ENCODE measurements at regions not wholly inside any gene's neighbourhood (a gene's known extent, or its start where the extent isn't known, plus 50 kb on each side); places are given as distances from the start of the nearest gene placed in this dataset.

GRCh38 chr12:125269276-125269675 lies 204.0 kb downstream of the AACS start:
- ChIA-PET POLR2A (interaction anchor here (1.4 kb wide), 1 partner anchor 15 kb away, joined by 3 read pairs; no protein-coding TSS in a partner anchor), CTCF (ENCODE audit: unreplicated experiment) (no interaction called here)
- TF ChIP-seq EZH2phosphoT487 (IDR thresholded peaks at IDR 0.05; ENCODE audit: borderline replicate concordance, low read depth, low read length) (no peak), CTCF (conservative IDR thresholded peaks at IDR 0.05; ENCODE audit: low read length) (no peak)
- no peak overlapping the region for H3K27ac ChIP-seq (ENCODE audit: low read depth, low read length, poor library complexity, severe bottlenecking)
- H3K9me2 ChIP-seq (ENCODE audit: insufficient read depth, low read length): no peaks in the 10 kb centered on the region
- DNase-seq (ENCODE audit: low spot score): no peak
- H2AFZ ChIP-seq (ENCODE audit: low read length): no peak overlapping the region
- no peak overlapping the region for H3K4me3 ChIP-seq (ENCODE audit: low read depth, low read length, poor library complexity, severe bottlenecking)
- H3K9me3 ChIP-seq (ENCODE audit: low read length): no peaks in the 10 kb centered on the region
- no TSS peak for BruUV-seq (replicated peaks)
- no peaks in the 10 kb centered on the region for H4K20me1 ChIP-seq (ENCODE audit: insufficient read depth, low read length)
- H3K4me2 ChIP-seq (ENCODE audit: low read length): no peak overlapping the region
- H3K4me1 ChIP-seq (ENCODE audit: insufficient read depth, low read length, poor library complexity, severe bottlenecking): no peaks in the 10 kb centered on the region
- intact Hi-C loops (cut with micrococcal nuclease; ENCODE audit: unreplicated experiment): no loop called here
- no peaks in the 10 kb centered on the region for H3K36me3 ChIP-seq (ENCODE audit: insufficient read depth, low read length)
- no peaks in the 10 kb centered on the region for H3K79me2 ChIP-seq (ENCODE audit: insufficient read depth, low read depth, low read length)

GRCh38 chr12:125271892-125272291 lies 206.7 kb downstream of the AACS start:
- no TSS peak for BruUV-seq (replicated peaks)
- Histone ChIP-seq H3K36me3 (ENCODE audit: insufficient read depth, low read length) (no peaks in the 10 kb centered on the region), H3K4me1 (ENCODE audit: insufficient read depth, low read length, poor library complexity, severe bottlenecking) (no peaks in the 10 kb centered on the region), H3K9me3 (ENCODE audit: low read length) (no peaks in the 10 kb centered on the region), H3K27ac (ENCODE audit: low read depth, low read length, poor library complexity, severe bottlenecking) (no peak overlapping the region), H3K79me2 (ENCODE audit: insufficient read depth, low read depth, low read length) (no peaks in the 10 kb centered on the region), H4K20me1 (ENCODE audit: insufficient read depth, low read length) (no peaks in the 10 kb centered on the region), H3K4me3 (ENCODE audit: low read depth, low read length, poor library complexity, severe bottlenecking) (no peak overlapping the region), H3K9me2 (ENCODE audit: insufficient read depth, low read length) (no peaks in the 10 kb centered on the region), H3K4me2 (ENCODE audit: low read length) (no peak overlapping the region), H2AFZ (ENCODE audit: low read length) (no peak overlapping the region)
- POLR2A ChIA-PET: interaction anchor here (0.6 to 0.7 kb wide), 2 partner anchors 10 to 78 kb away, joined by 3 read pairs; no protein-coding TSS in a partner anchor
- CTCF ChIA-PET (ENCODE audit: unreplicated experiment): no interaction called here
- intact Hi-C loops (cut with micrococcal nuclease; ENCODE audit: unreplicated experiment): no loop called here
- TF ChIP-seq CTCF (conservative IDR thresholded peaks at IDR 0.05; ENCODE audit: low read length) (no peak), EZH2phosphoT487 (IDR thresholded peaks at IDR 0.05; ENCODE audit: borderline replicate concordance, low read depth, low read length) (no peak)
- DNase-seq (ENCODE audit: low spot score): no peak

GRCh38 chr12:125272383-125272933 lies 207.2 kb downstream of the AACS start:
- ChIA-PET CTCF (ENCODE audit: unreplicated experiment) (no interaction called here), POLR2A (interaction anchor here (0.7 kb wide), 1 partner anchor 11 kb away, joined by 3 read pairs; no protein-coding TSS in a partner anchor)
- intact Hi-C loops (cut with micrococcal nuclease; ENCODE audit: unreplicated experiment): no loop called here
- no peak overlapping the region for H3K27ac ChIP-seq (ENCODE audit: low read depth, low read length, poor library complexity, severe bottlenecking)
- H3K36me3 ChIP-seq (ENCODE audit: insufficient read depth, low read length): no peaks in the 10 kb centered on the region
- H3K4me3 ChIP-seq (ENCODE audit: low read depth, low read length, poor library complexity, severe bottlenecking): no peak overlapping the region
- H3K4me2 ChIP-seq (ENCODE audit: low read length): no peak overlapping the region
- H3K79me2 ChIP-seq (ENCODE audit: insufficient read depth, low read depth, low read length): no peaks in the 10 kb centered on the region
- TF ChIP-seq CTCF (conservative IDR thresholded peaks at IDR 0.05; ENCODE audit: low read length) (no peak), EZH2phosphoT487 (IDR thresholded peaks at IDR 0.05; ENCODE audit: borderline replicate concordance, low read depth, low read length) (no peak)
- H3K4me1 ChIP-seq (ENCODE audit: insufficient read depth, low read length, poor library complexity, severe bottlenecking): no peaks in the 10 kb centered on the region
- no peaks in the 10 kb centered on the region for H3K9me3 ChIP-seq (ENCODE audit: low read length)
- H4K20me1 ChIP-seq (ENCODE audit: insufficient read depth, low read length): no peaks in the 10 kb centered on the region
- DNase-seq (ENCODE audit: low spot score): no peak
- H2AFZ ChIP-seq (ENCODE audit: low read length): no peak overlapping the region
- no peaks in the 10 kb centered on the region for H3K9me2 ChIP-seq (ENCODE audit: insufficient read depth, low read length)
- no TSS peak for BruUV-seq (replicated peaks)
